ENCODE measurements at regions not wholly inside any gene's neighbourhood (a gene's known extent, or its start where the extent isn't known, plus 50 kb on each side); places are given as distances from the start of the nearest gene placed in this dataset.

GRCh38 chr4:166680796-166681195, 553.5 kb downstream of the SPOCK3 start:
- no peak for TF ChIP-seq POLR2A (IDR thresholded peaks at IDR 0.05)
- no peak for TF ChIP-seq CTCF (IDR thresholded peaks at IDR 0.05)
- TF ChIP-seq EP300 (IDR thresholded peaks at IDR 0.05): no peak
- no peak for TF ChIP-seq POLR2AphosphoS5 (IDR thresholded peaks at IDR 0.05)

Measured in sigmoid colon (tissue), 4 donors.